ENCODE measurements at regions not wholly inside any gene's neighbourhood (a gene's known extent, or its start where the extent isn't known, plus 50 kb on each side); places are given as distances from the start of the nearest gene placed in this dataset.

DNA sequence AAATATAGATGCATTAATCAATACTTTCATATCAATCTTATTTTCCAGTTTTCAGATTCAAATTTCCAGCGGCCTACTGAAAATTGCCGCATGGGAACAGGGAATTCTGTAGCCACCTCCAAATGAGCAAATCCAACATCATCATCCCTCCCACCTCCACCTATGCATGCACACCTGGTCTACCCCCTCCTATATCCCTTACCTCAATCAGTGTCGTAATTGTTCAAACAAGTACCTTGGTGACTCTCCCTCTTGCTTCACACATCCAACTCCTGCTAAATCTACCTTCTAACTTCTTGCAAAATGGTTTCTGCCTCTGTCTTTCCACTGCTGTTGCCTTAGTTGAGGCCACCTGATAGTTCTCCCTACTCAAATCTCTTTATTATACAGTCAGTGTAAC lies 160.1 kb downstream of the SOX9 start:
- TF ChIP-seq, protein P1, sequence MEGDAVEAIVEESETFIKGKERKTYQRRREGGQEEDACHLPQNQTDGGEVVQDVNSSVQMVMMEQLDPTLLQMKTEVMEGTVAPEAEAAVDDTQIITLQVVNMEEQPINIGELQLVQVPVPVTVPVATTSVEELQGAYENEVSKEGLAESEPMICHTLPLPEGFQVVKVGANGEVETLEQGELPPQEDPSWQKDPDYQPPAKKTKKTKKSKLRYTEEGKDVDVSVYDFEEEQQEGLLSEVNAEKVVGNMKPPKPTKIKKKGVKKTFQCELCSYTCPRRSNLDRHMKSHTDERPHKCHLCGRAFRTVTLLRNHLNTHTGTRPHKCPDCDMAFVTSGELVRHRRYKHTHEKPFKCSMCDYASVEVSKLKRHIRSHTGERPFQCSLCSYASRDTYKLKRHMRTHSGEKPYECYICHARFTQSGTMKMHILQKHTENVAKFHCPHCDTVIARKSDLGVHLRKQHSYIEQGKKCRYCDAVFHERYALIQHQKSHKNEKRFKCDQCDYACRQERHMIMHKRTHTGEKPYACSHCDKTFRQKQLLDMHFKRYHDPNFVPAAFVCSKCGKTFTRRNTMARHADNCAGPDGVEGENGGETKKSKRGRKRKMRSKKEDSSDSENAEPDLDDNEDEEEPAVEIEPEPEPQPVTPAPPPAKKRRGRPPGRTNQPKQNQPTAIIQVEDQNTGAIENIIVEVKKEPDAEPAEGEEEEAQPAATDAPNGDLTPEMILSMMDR (conservative IDR thresholded peaks at IDR 0.05; ENCODE audit: low read length) = no peak
- TF ChIP-seq EZH2phosphoT487 (IDR thresholded peaks at IDR 0.05; ENCODE audit: borderline replicate concordance) = no peak

Data from Loucy (cell line).